Loucy (cell line): ENCODE measurements at regions not wholly inside any gene's neighbourhood (a gene's known extent, or its start where the extent isn't known, plus 50 kb on each side); places are given as distances from the start of the nearest gene placed in this dataset.

Experiments
- H2AFZ ChIP-seq: fragments of 200-600 bp; sonication (generic); 2 replicates; pipeline ENCODE4 v1.6.0; 2016; ENCODE audit warnings: antibody characterized with exemption, mild to moderate bottlenecking, low read length, moderate library complexity
- H3F3A ChIP-seq: fragments of 200-600 bp; 2 replicates; pipeline ENCODE4 v1.6.0; 2016; ENCODE audit warnings: antibody characterized with exemption, low read depth, mild to moderate bottlenecking
- H3K27me3 ChIP-seq: fragments of 200-600 bp; sonication (generic); 2 replicates; pipeline ENCODE4 v1.6.1; 2014; ENCODE audit warnings: low read length, mild to moderate bottlenecking; ENCODE audit not compliant: insufficient read depth, poor library complexity, severe bottlenecking
- H3K36me3 ChIP-seq: fragments of 200-600 bp; sonication (generic); 2 replicates; pipeline ENCODE4 v1.6.1; 2016; ENCODE audit warnings: low read length; ENCODE audit not compliant: insufficient read depth
- H3K4me1 ChIP-seq: fragments of 200-600 bp; sonication (generic); 2 replicates; pipeline ENCODE4 v1.5.1; 2014; ENCODE audit warnings: low read length, mild to moderate bottlenecking; ENCODE audit not compliant: insufficient read depth, poor library complexity, severe bottlenecking
- H3K4me2 ChIP-seq: fragments of 200-600 bp; sonication (generic); 2 replicates; pipeline ENCODE4 v1.6.0; 2014; ENCODE audit warnings: antibody characterized with exemption, low read length, low read depth, mild to moderate bottlenecking; ENCODE audit not compliant: poor library complexity, severe bottlenecking
- H3K4me3 ChIP-seq: fragments of 200-600 bp; sonication (generic); 2 replicates; pipeline ENCODE4 v1.5.1; 2014; ENCODE audit warnings: low read length, mild to moderate bottlenecking, mixed read lengths; ENCODE audit not compliant: poor library complexity, severe bottlenecking
- H3K79me2 ChIP-seq: fragments of 200-600 bp; sonication (generic); 2 replicates; pipeline ENCODE4 v1.6.1; 2014; ENCODE audit warnings: low read length; ENCODE audit not compliant: insufficient read depth
- H3K9ac ChIP-seq: fragments of 200-600 bp; sonication (generic); 2 replicates; pipeline ENCODE4 v1.6.0; 2014; ENCODE audit warnings: mild to moderate bottlenecking, low read depth, low read length, moderate library complexity; ENCODE audit not compliant: poor library complexity, severe bottlenecking
- H3K9me2 ChIP-seq: fragments of 200-600 bp; sonication (generic); replicated peaks from 2 replicates; pipeline ENCODE4 v1.6.1; 2016; ENCODE audit warnings: low read depth, low read length, mixed read lengths
- H3K9me3 ChIP-seq: fragments of 200-600 bp; sonication (generic); 2 replicates; pipeline ENCODE4 v1.6.1; 2014; ENCODE audit warnings: mild to moderate bottlenecking, antibody characterized with exemption, low read length, low read depth; ENCODE audit not compliant: insufficient read depth
- H4K20me1 ChIP-seq: fragments of 200-600 bp; sonication (generic); 2 replicates; pipeline ENCODE4 v1.6.0; 2014; ENCODE audit warnings: antibody characterized with exemption, low read length, mild to moderate bottlenecking; ENCODE audit not compliant: insufficient read depth, poor library complexity, severe bottlenecking
- CTCF ChIP-seq: fragments of 200-600 bp; sonication (generic); conservative IDR thresholded peaks from 2 replicates; pipeline ENCODE4 v1.5.1; 2014; ENCODE audit warnings: mild to moderate bottlenecking, antibody characterized with exemption, low read length
- EZH2phosphoT487 ChIP-seq: fragments of 200-600 bp; IDR thresholded peaks from 2 replicates; pipeline ENCODE4 v1.6.1; 2018; ENCODE audit warnings: antibody characterized with exemption, mild to moderate bottlenecking, moderate library complexity, borderline replicate concordance

DNA sequence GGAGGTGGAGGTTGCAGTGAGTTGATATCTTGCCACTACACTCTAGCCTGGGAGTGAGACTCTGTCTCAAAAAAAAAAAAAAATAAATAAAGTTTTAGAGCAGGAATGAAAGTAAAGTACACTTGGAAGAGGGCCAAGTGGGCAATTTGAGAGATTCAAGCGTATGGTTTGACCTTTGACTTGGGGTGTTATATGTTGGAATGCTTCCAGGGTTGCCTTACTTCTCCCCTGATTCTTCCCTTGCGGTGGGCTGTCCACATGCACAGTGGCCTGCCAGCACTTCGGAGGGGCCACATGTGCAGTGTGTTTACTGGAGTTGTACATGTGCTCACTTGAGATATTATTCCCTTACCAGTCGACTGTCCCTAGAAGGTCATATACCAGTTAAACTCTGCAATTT, 295.5 kb upstream of the PROX1 start:
- Histone ChIP-seq H4K20me1 (no peaks in the 10 kb centered on the region), H2AFZ (no peak overlapping the region), H3K9ac (no peak overlapping the region), H3K79me2 (no peaks in the 10 kb centered on the region), H3F3A (no peaks in the 10 kb centered on the region), H3K36me3 (no peaks in the 10 kb centered on the region), H3K9me2 (no peaks in the 10 kb centered on the region), H3K27me3 (no peaks in the 10 kb centered on the region), H3K4me1 (no peaks in the 10 kb centered on the region), H3K9me3 (no peaks in the 10 kb centered on the region), H3K4me3 (no peak overlapping the region), H3K4me2 (no peak overlapping the region)
- TF ChIP-seq CTCF (no peak), EZH2phosphoT487 (no peak)

DNA sequence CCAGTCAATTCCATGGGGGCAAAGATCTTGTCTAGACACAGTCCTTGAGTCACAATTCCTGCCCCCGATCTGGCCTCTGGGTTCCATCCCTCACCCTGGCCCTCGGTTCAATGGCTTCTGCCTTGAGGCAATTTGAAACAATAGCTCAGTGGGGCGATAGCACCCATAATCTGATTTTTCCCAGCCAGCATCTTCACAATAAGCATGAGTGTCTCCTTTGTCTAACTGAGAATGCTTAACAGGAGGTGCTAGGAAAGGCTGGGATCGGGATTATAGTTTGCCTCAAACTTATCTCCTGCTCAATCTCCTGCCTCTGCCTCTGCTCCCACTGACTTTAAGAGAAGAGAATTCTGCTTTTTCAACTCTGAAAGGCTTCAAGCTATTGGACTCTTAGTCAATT, 293.9 kb upstream of the PROX1 start:
- H3K4me2 ChIP-seq: no peak overlapping the region
- H3F3A ChIP-seq: no peaks in the 10 kb centered on the region
- H3K9me2 ChIP-seq: no peaks in the 10 kb centered on the region
- H2AFZ ChIP-seq: no peak overlapping the region
- no peak for TF ChIP-seq EZH2phosphoT487
- TF ChIP-seq CTCF: no peak
- no peaks in the 10 kb centered on the region for H3K4me1 ChIP-seq
- no peaks in the 10 kb centered on the region for H4K20me1 ChIP-seq
- H3K27me3 ChIP-seq: no peaks in the 10 kb centered on the region
- H3K9ac ChIP-seq: no peak overlapping the region
- no peaks in the 10 kb centered on the region for H3K9me3 ChIP-seq
- H3K36me3 ChIP-seq: no peaks in the 10 kb centered on the region
- H3K79me2 ChIP-seq: no peaks in the 10 kb centered on the region
- H3K4me3 ChIP-seq: no peak overlapping the region

- no peaks in the 10 kb centered on the region for H3K79me2 ChIP-seq
- H3K9me2 ChIP-seq: no peaks in the 10 kb centered on the region
- TF ChIP-seq CTCF (no peak), EZH2phosphoT487 (no peak)
- no peaks in the 10 kb centered on the region for H3K27me3 ChIP-seq
- H3F3A ChIP-seq: no peaks in the 10 kb centered on the region
- H3K4me3 ChIP-seq: no peak overlapping the region
- no peaks in the 10 kb centered on the region for H3K36me3 ChIP-seq
- H3K4me1 ChIP-seq: no peaks in the 10 kb centered on the region
- H2AFZ ChIP-seq: no peak overlapping the region
- no peaks in the 10 kb centered on the region for H3K9me3 ChIP-seq
- no peak overlapping the region for H3K9ac ChIP-seq
- no peak overlapping the region for H3K4me2 ChIP-seq
- H4K20me1 ChIP-seq: no peaks in the 10 kb centered on the region
Observed at GRCh38 chr1:213697192-213697802, 290.5 kb upstream of the PROX1 start.
